ENCODE measurements at regions not wholly inside any gene's neighbourhood (a gene's known extent, or its start where the extent isn't known, plus 50 kb on each side); places are given as distances from the start of the nearest gene placed in this dataset.
A peak's percentile ranks its signal among the peaks of the same experiment; 100 is the strongest.

- Histone ChIP-seq H3K4me3 (no peak overlapping the region), H3K36me3 (replicated peaks in 1 of 2) (no peaks in the 10 kb centered on the region), H3K9me3 (replicated peaks in 1 of 3) (no peaks in the 10 kb centered on the region), H3K27me3 (no peaks in the 10 kb centered on the region), H3K27ac (no peak overlapping the region), H3K4me1 (replicated peaks in 1 of 2) (peaks cover 0 to 15% of the 10 kb centered on the region in 2 donors)
- intact Hi-C loops (cut with DNase I) = no loop called here
- 61 to 77% (median 71%) methylated on average over 9 of the region's 9 CpGs for WGBS, 4 donors
- no peak for TF ChIP-seq POLR2A (IDR thresholded peaks at IDR 0.05)
- no peak for TF ChIP-seq CTCF (IDR thresholded peaks at IDR 0.05)
- DNase-seq = no peak
Observed at GRCh38 chr3:189457631-189458412, 173.4 kb upstream of the TP63 start.

GRCh38 chr3:189458528-189458927 is 172.7 kb upstream of the TP63 start:
- Histone ChIP-seq H3K27me3 (no peaks in the 10 kb centered on the region), H3K4me1 (replicated peaks in 1 of 2) (peaks cover 0 to 15% of the 10 kb centered on the region in 2 donors), H3K4me3 (no peak overlapping the region), H3K27ac (no peak overlapping the region), H3K9me3 (replicated peaks in 1 of 3) (no peaks in the 10 kb centered on the region), H3K36me3 (replicated peaks in 1 of 2) (no peaks in the 10 kb centered on the region)
- intact Hi-C loops (cut with DNase I) = no loop called here
- TF ChIP-seq CTCF (IDR thresholded peaks at IDR 0.05) (no peak), POLR2A (IDR thresholded peaks at IDR 0.05) (no peak)
- 35 to 55% (median 46%) methylated on average over 7 of the region's 7 CpGs for WGBS, 4 donors
- DNase-seq = peak; percentile 15 to 56 (median 52)

GRCh38 chr3:189459231-189459630 is 172.0 kb upstream of the TP63 start:
- Histone ChIP-seq H3K9me3 (replicated peaks in 1 of 3) (no peaks in the 10 kb centered on the region), H3K27ac (no peak overlapping the region), H3K4me3 (no peak overlapping the region), H3K27me3 (no peaks in the 10 kb centered on the region), H3K36me3 (replicated peaks in 1 of 2) (no peaks in the 10 kb centered on the region), H3K4me1 (replicated peaks in 1 of 2) (peaks cover 0 to 15% of the 10 kb centered on the region in 2 donors)
- intact Hi-C loops (cut with DNase I) = no loop called here
- 41 to 61% (median 55%) methylated on average over 2 of the region's 2 CpGs for WGBS, 4 donors
- DNase-seq = no peak
- no peak for TF ChIP-seq POLR2A (IDR thresholded peaks at IDR 0.05)
- TF ChIP-seq CTCF (IDR thresholded peaks at IDR 0.05) = no peak

- H3K27ac ChIP-seq = no peak overlapping the region
- peaks cover 0 to 15% of the 10 kb centered on the region in 2 donors for H3K4me1 ChIP-seq (replicated peaks in 1 of 2)
- intact Hi-C loops (cut with DNase I) = no loop called here
- no peaks in the 10 kb centered on the region for H3K36me3 ChIP-seq (replicated peaks in 1 of 2)
- TF ChIP-seq CTCF (IDR thresholded peaks at IDR 0.05) (no peak), POLR2A (IDR thresholded peaks at IDR 0.05) (no peak)
- no peaks in the 10 kb centered on the region for H3K9me3 ChIP-seq (replicated peaks in 1 of 3)
- no peak for DNase-seq
- no peaks in the 10 kb centered on the region for H3K27me3 ChIP-seq
- no peak overlapping the region for H3K4me3 ChIP-seq
- 78 to 86% (median 85%) methylated on average over 2 of the region's 2 CpGs for WGBS, 4 donors
Observed at GRCh38 chr3:189460511-189460910, 170.7 kb upstream of the TP63 start.
